Ishikawa (cell line): ENCODE measurements at regions not wholly inside any gene's neighbourhood (a gene's known extent, or its start where the extent isn't known, plus 50 kb on each side); places are given as distances from the start of the nearest gene placed in this dataset.

ENCODE experiments used
- CEBPB ChIP-seq: IDR thresholded peaks from 2 replicates; pipeline ENCODE4 v1.6.1; 2012
- CREB1 ChIP-seq: IDR thresholded peaks from 2 replicates; pipeline ENCODE4 v1.6.1; 2012; ENCODE audit warnings: low read depth
- EGR1 ChIP-seq: IDR thresholded peaks from 2 replicates; pipeline ENCODE4 v1.6.1; 2012
- EP300 ChIP-seq: IDR thresholded peaks from 2 replicates; pipeline ENCODE4 v1.6.1; 2012; ENCODE audit warnings: borderline replicate concordance
- FOXM1 ChIP-seq: IDR thresholded peaks from 2 replicates; pipeline ENCODE4 v1.6.1; 2012; ENCODE audit warnings: low read depth, borderline replicate concordance
- MAX ChIP-seq: IDR thresholded peaks from 2 replicates; pipeline ENCODE4 v1.6.1; 2012
- NFIC ChIP-seq: IDR thresholded peaks from 2 replicates; pipeline ENCODE4 v1.6.1; 2012
- RAD21 ChIP-seq: IDR thresholded peaks from 2 replicates; pipeline ENCODE4 v1.6.1; 2012; ENCODE audit warnings: low read depth
- REST ChIP-seq: IDR thresholded peaks from 2 replicates; pipeline ENCODE4 v1.6.1; 2012; ENCODE audit warnings: low read depth, mild to moderate bottlenecking
- TAF1 ChIP-seq: IDR thresholded peaks from 2 replicates; pipeline ENCODE4 v1.6.1; 2012; ENCODE audit warnings: low read depth, mild to moderate bottlenecking
- TCF12 ChIP-seq: IDR thresholded peaks from 2 replicates; pipeline ENCODE4 v1.6.1; 2012; ENCODE audit warnings: low read depth
- TEAD4 ChIP-seq: IDR thresholded peaks from 2 replicates; pipeline ENCODE4 v1.6.1; 2012
- USF1 ChIP-seq: IDR thresholded peaks from 2 replicates; pipeline ENCODE4 v1.6.1; 2012
- YY1 ChIP-seq: IDR thresholded peaks from 2 replicates; pipeline ENCODE4 v1.6.1; 2012; ENCODE audit warnings: low read depth
- ZBTB7A ChIP-seq: IDR thresholded peaks from 2 replicates; pipeline ENCODE4 v1.6.1; 2012; ENCODE audit warnings: low read depth

- TF ChIP-seq USF1 (no peak), CREB1 (no peak), YY1 (no peak), NFIC (no peak), ZBTB7A (no peak), EGR1 (no peak), RAD21 (no peak), REST (no peak), TCF12 (no peak), TEAD4 (no peak)
Observed at GRCh38 chr4:132958457-132959263, 190.4 kb upstream of the PCDH10 start.

- no peak for TF ChIP-seq TCF12
- TF ChIP-seq CEBPB, result no peak
- TF ChIP-seq YY1, result no peak
- no peak for TF ChIP-seq TEAD4
- TF ChIP-seq USF1, result no peak
- TF ChIP-seq RAD21, result no peak
- no peak for TF ChIP-seq REST
- TF ChIP-seq NFIC, result no peak
- TF ChIP-seq TAF1, result no peak
- TF ChIP-seq MAX, result no peak
- no peak for TF ChIP-seq ZBTB7A
- TF ChIP-seq EP300, result no peak
- TF ChIP-seq FOXM1, result no peak
Observed at GRCh38 chr4:132981611-132982010, 167.5 kb upstream of the PCDH10 start.

GRCh38 chr4:132982151-132982550, 166.9 kb upstream of the PCDH10 start:
- TF ChIP-seq ZBTB7A (no peak), FOXM1 (no peak), USF1 (no peak), TEAD4 (no peak)

GRCh38 chr4:132991111-132991510, 158.0 kb upstream of the PCDH10 start:
- TF ChIP-seq REST (no peak), MAX (no peak), USF1 (no peak), RAD21 (no peak), TEAD4 (no peak), TAF1 (no peak), NFIC (no peak), TCF12 (no peak), EGR1 (no peak), YY1 (no peak), ZBTB7A (no peak), CEBPB (no peak), CREB1 (no peak), FOXM1 (no peak), EP300 (no peak)
